HG03159 (cell line): ENCODE measurements at regions not wholly inside any gene's neighbourhood (a gene's known extent, or its start where the extent isn't known, plus 50 kb on each side); places are given as distances from the start of the nearest gene placed in this dataset.

Experiments used
- ATAC-seq: cut with Tn5 transposase; IDR thresholded peaks from one replicate; pipeline ENCODE4 v1.9.1; 2021; ENCODE audit warnings: mild to moderate bottlenecking, moderate library complexity; ENCODE audit not compliant: unreplicated experiment

GRCh38 chr2:120849278-120849677, 113.6 kb downstream of the GLI2 start:
- no peak for ATAC-seq

- no peak for ATAC-seq
Measured at GRCh38 chr2:120850551-120850950, 114.9 kb downstream of the GLI2 start.

GRCh38 chr2:120851116-120851773, 115.6 kb downstream of the GLI2 start:
- ATAC-seq = no peak

GRCh38 chr2:120852200-120852815, 116.6 kb downstream of the GLI2 start:
- no peak for ATAC-seq

- ATAC-seq = no peak
Measured at GRCh38 chr2:120853306-120854013, 117.8 kb downstream of the GLI2 start.

- ATAC-seq = no peak
Measured at GRCh38 chr2:120854014-120854620, 118.4 kb downstream of the GLI2 start.

GRCh38 chr2:120854766-120855530, 119.3 kb downstream of the GLI2 start:
- no peak for ATAC-seq

GRCh38 chr2:120855855-120856405, 120.3 kb downstream of the GLI2 start:
- no peak for ATAC-seq

GRCh38 chr2:120856421-120856862, 120.8 kb downstream of the GLI2 start:
- ATAC-seq = no peak

GRCh38 chr2:120857422-120857821, 121.8 kb downstream of the GLI2 start:
- no peak for ATAC-seq

- no peak for ATAC-seq
Measured at GRCh38 chr2:120857931-120858330, 122.3 kb downstream of the GLI2 start.

- ATAC-seq = no peak
Measured at GRCh38 chr2:120858361-120859106, 122.9 kb downstream of the GLI2 start.

GRCh38 chr2:120859128-120859527, 123.5 kb downstream of the GLI2 start:
- ATAC-seq = no peak

GRCh38 chr2:120859814-120860578, 124.3 kb downstream of the GLI2 start:
- no peak for ATAC-seq

GRCh38 chr2:120860579-120860922, 124.9 kb downstream of the GLI2 start:
- no peak for ATAC-seq

GRCh38 chr2:120861191-120861575, 125.5 kb downstream of the GLI2 start:
- no peak for ATAC-seq

- ATAC-seq = no peak
Measured at GRCh38 chr2:120861576-120862191, 126.0 kb downstream of the GLI2 start.

- no peak for ATAC-seq
Measured at GRCh38 chr2:120862201-120863060, 126.8 kb downstream of the GLI2 start.
